OCI-LY7 (cell line): ENCODE measurements at regions not wholly inside any gene's neighbourhood (a gene's known extent, or its start where the extent isn't known, plus 50 kb on each side); places are given as distances from the start of the nearest gene placed in this dataset.

Experiments used
- BruUV-seq: library from RNA; stranded (reverse); fragments of 400-500 nt; replicated peaks from 2 replicates; lab custom pipeline; 2021; lab: Mats Ljungman, UMichigan
- CTCF ChIA-PET: fragments of 300-600 bp; sonication (Branson Sonifier 250); formaldehyde crosslinking; loops from one replicate; lab custom pipeline; 2022; ENCODE audit warnings: antibody characterized with exemption; ENCODE audit not compliant: unreplicated experiment; lab: Charles Lee
- POLR2A ChIA-PET: fragments of 300-600 bp; sonication (Branson Sonifier 250); formaldehyde crosslinking; loops from one replicate; lab custom pipeline; 2022; ENCODE audit warnings: antibody characterized with exemption; lab: Charles Lee
- DNase-seq: peaks from one replicate; pipeline ENCODE4 v3.0.0-alpha.2; 2015; ENCODE audit warnings: low spot score
- H2AFZ ChIP-seq: fragments of 200-600 bp; sonication (generic), shearing (Covaris generic); 2 replicates; pipeline ENCODE4 v1.6.1; 2014; ENCODE audit warnings: mild to moderate bottlenecking, antibody characterized with exemption, low read length, moderate library complexity
- H3K27ac ChIP-seq: fragments of 200-600 bp; sonication (generic); 2 replicates; pipeline ENCODE4 v1.5.1; 2014; ENCODE audit warnings: mixed run types, low read depth, mild to moderate bottlenecking, moderate library complexity, low read length, inconsistent platforms; ENCODE audit not compliant: poor library complexity, severe bottlenecking
- H3K36me3 ChIP-seq: fragments of 200-600 bp; sonication (generic); 2 replicates; pipeline ENCODE4 v1.6.1; 2014; ENCODE audit warnings: mild to moderate bottlenecking, antibody characterized with exemption, low read length, moderate library complexity, mixed read lengths; ENCODE audit not compliant: insufficient read depth
- H3K4me1 ChIP-seq: fragments of 200-600 bp; sonication (generic); 2 replicates; pipeline ENCODE4 v1.5.1; 2014; ENCODE audit warnings: mild to moderate bottlenecking, low read length; ENCODE audit not compliant: insufficient read depth, poor library complexity, severe bottlenecking
- H3K4me2 ChIP-seq: fragments of 200-600 bp; sonication (generic); 2 replicates; pipeline ENCODE4 v1.6.1; 2014; ENCODE audit warnings: mild to moderate bottlenecking, low read length
- H3K4me3 ChIP-seq: fragments of 200-600 bp; sonication (generic); 2 replicates; pipeline ENCODE4 v1.5.1; 2014; ENCODE audit warnings: mild to moderate bottlenecking, low read depth, low read length; ENCODE audit not compliant: poor library complexity, severe bottlenecking
- H3K79me2 ChIP-seq: fragments of 200-600 bp; sonication (generic); 2 replicates; pipeline ENCODE4 v1.6.1; 2016; ENCODE audit warnings: low read depth, mild to moderate bottlenecking, low read length, moderate library complexity, mixed read lengths; ENCODE audit not compliant: insufficient read depth
- H3K9me2 ChIP-seq: fragments of 200-600 bp; sonication (generic); 2 replicates; pipeline ENCODE4 v1.6.1; 2016; ENCODE audit warnings: mild to moderate bottlenecking, low read length, mixed read lengths; ENCODE audit not compliant: insufficient read depth
- H3K9me3 ChIP-seq: fragments of 200-600 bp; sonication (generic); 2 replicates; pipeline ENCODE4 v1.6.1; 2014; ENCODE audit warnings: mild to moderate bottlenecking, mixed run types, low read length, mixed read lengths
- H4K20me1 ChIP-seq: fragments of 200-600 bp; sonication (generic); 2 replicates; pipeline ENCODE4 v1.6.1; 2014; ENCODE audit warnings: mild to moderate bottlenecking, antibody characterized with exemption, low read length, moderate library complexity, mixed read lengths; ENCODE audit not compliant: insufficient read depth
- EZH2phosphoT487 ChIP-seq: fragments of 200-600 bp; sonication (generic); IDR thresholded peaks from 2 replicates; pipeline ENCODE4 v1.6.1; 2018; ENCODE audit warnings: low read depth, borderline replicate concordance, mild to moderate bottlenecking, mixed run types, antibody characterized with exemption, low read length, moderate library complexity, mixed read lengths
- intact Hi-C: fragments of 100-400 bp; cut with micrococcal nuclease; formaldehyde crosslinking; loops from one replicate; pipeline ENCODE4 v1.10.0; 2022; ENCODE audit not compliant: unreplicated experiment
- TF ChIP-seq, protein P1 (sequence below): fragments of 200-600 bp; sonication (generic); conservative IDR thresholded peaks from 2 replicates; pipeline ENCODE4 v1.5.1; 2014; ENCODE audit warnings: mild to moderate bottlenecking, antibody characterized with exemption, low read length, moderate library complexity, mixed read lengths

DNA sequence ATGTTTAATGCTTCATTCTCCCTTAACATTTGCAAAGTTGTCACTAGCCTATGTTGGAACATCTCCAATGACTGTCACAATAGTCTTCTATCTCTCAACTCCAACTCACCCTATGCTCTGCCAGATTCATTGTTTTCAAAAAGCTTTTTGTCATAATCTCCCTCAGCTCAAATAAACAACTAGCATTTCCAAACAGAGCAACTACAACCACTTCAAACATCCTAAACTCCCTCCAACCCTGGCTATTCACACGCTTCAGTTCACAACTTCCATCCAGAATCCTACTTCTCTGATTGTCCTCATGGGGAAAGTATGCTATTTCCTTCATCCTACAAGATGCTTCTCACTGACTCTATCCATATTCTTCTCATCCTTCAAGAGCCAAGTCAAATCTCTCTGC, 139.2 kb upstream of the VRK2 start:
- Histone ChIP-seq H3K9me2 (no peaks in the 10 kb centered on the region), H3K79me2 (no peaks in the 10 kb centered on the region), H3K27ac (no peak overlapping the region), H3K9me3 (no peaks in the 10 kb centered on the region), H3K4me1 (no peaks in the 10 kb centered on the region), H2AFZ (no peak overlapping the region), H3K4me2 (no peak overlapping the region), H3K4me3 (no peak overlapping the region), H4K20me1 (no peaks in the 10 kb centered on the region), H3K36me3 (no peaks in the 10 kb centered on the region)
- intact Hi-C loops: loop anchor here (5.0 kb wide), 1 partner anchor 540 kb away; no protein-coding TSS in a partner anchor
- TF ChIP-seq, protein P1, sequence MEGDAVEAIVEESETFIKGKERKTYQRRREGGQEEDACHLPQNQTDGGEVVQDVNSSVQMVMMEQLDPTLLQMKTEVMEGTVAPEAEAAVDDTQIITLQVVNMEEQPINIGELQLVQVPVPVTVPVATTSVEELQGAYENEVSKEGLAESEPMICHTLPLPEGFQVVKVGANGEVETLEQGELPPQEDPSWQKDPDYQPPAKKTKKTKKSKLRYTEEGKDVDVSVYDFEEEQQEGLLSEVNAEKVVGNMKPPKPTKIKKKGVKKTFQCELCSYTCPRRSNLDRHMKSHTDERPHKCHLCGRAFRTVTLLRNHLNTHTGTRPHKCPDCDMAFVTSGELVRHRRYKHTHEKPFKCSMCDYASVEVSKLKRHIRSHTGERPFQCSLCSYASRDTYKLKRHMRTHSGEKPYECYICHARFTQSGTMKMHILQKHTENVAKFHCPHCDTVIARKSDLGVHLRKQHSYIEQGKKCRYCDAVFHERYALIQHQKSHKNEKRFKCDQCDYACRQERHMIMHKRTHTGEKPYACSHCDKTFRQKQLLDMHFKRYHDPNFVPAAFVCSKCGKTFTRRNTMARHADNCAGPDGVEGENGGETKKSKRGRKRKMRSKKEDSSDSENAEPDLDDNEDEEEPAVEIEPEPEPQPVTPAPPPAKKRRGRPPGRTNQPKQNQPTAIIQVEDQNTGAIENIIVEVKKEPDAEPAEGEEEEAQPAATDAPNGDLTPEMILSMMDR: no peak
- TF ChIP-seq EZH2phosphoT487: no peak
- ChIA-PET POLR2A (no interaction called here), CTCF (no interaction called here)
- no peak for DNase-seq
- no TSS peak for BruUV-seq

DNA sequence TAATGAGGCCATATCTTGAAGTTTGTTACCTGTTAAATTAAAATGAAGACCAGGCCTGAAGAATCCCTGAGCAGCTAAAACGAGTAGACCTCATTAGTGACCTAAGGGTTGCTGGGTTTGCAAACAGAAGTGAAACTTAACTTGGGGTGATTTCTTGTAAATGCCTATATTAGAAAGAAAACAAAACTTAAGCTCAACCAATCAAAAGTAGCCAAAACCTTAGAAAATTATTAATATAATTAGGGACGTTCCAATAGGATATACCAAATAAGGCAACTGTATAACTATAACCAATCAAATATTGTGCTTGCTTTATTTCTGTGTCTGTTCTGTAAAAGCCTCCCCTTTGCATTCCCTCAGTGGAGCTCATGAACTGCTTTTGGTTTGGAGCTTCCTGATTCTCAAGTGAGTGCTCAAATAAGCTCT, 137.9 kb upstream of the VRK2 start:
- Histone ChIP-seq H3K4me1 (no peaks in the 10 kb centered on the region), H3K9me3 (no peaks in the 10 kb centered on the region), H3K9me2 (no peaks in the 10 kb centered on the region), H2AFZ (no peak overlapping the region), H3K27ac (no peak overlapping the region), H3K79me2 (no peaks in the 10 kb centered on the region), H3K4me3 (no peak overlapping the region), H4K20me1 (no peaks in the 10 kb centered on the region), H3K4me2 (no peak overlapping the region), H3K36me3 (no peaks in the 10 kb centered on the region)
- BruUV-seq: no TSS peak
- no peak for DNase-seq
- intact Hi-C loops: loop anchor here (5.0 kb wide), 1 partner anchor 539 kb away; no protein-coding TSS in a partner anchor
- POLR2A ChIA-PET: interaction anchor here (0.6 to 1.3 kb wide), 4 partner anchors 11 to 559 kb away, joined by 3 to 6 read pairs (median 3); no protein-coding TSS in a partner anchor
- CTCF ChIA-PET: no interaction called here
- TF ChIP-seq EZH2phosphoT487: no peak

DNA sequence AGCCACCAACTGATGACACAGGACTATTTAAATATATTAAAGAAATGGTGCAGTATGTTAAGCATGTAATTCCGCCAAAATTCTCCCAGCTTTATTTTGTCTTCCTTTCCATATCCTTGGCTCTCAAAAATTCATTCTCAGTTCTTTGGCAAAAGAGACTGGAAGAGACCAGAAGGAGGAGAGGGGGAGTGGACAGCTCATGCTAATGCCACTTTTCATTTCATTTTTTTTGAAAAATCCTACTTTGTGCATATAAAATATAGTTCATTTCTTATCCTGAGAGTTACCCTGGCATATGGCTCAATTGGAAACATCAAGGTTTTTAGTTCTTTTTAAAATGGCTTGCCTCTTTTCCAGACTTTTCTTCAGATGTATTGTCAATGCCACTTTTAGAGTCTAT, 128.5 kb upstream of the VRK2 start:
- Histone ChIP-seq H3K9me2 (no peaks in the 10 kb centered on the region), H3K4me2 (no peak overlapping the region), H2AFZ (no peak overlapping the region), H3K27ac (no peak overlapping the region), H3K79me2 (no peaks in the 10 kb centered on the region), H3K9me3 (no peaks in the 10 kb centered on the region), H4K20me1 (no peaks in the 10 kb centered on the region), H3K36me3 (no peaks in the 10 kb centered on the region), H3K4me3 (no peak overlapping the region), H3K4me1 (no peaks in the 10 kb centered on the region)
- DNase-seq: no peak
- TF ChIP-seq, protein P1: no peak
- TF ChIP-seq EZH2phosphoT487: no peak
- ChIA-PET POLR2A (interaction anchor here (0.9 kb wide), 1 partner anchor 22 kb away, joined by 4 read pairs; no protein-coding TSS in a partner anchor), CTCF (no interaction called here)
- intact Hi-C loops: no loop called here
- no TSS peak for BruUV-seq
